ENCODE measurements at regions not wholly inside any gene's neighbourhood (a gene's known extent, or its start where the extent isn't known, plus 50 kb on each side); places are given as distances from the start of the nearest gene placed in this dataset.
"Not testable (repeated sequence)": the region's sequence is repeated elsewhere in the genome, so short reads cannot be mapped to it uniquely, and the experiment has no call there.

DNA sequence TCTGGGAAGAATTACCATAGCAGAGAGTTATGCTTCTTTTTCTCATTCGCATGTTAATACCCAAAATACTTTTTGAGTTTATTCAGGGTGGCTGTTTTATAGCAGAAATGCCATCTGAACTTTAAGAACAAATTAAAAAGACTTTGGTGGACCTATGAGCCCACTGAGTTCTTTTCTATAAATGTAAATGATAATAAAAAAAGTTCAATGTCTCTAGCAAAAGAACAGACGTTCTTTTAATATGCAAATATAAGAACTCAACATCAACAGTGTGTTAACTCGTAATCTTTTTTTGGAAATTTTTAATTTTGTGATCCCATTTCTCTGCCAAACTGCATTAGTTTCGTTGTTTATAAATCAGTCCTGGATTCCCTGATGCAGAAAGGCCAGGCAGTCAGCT is 1283.0 kb upstream of the NUDT12 start:
- Histone ChIP-seq H3K27me3 (ENCODE audit: low read depth) (no peaks in the 10 kb centered on the region), H3K36me3 (no peaks in the 10 kb centered on the region), H3K9me3 (replicated peaks) (peaks cover 16% of the 10 kb centered on the region), H3K4me1 (no peaks in the 10 kb centered on the region), H3K4me3 (no peak overlapping the region), H3K27ac (replicated peaks) (no peak overlapping the region)
- DNase-seq, result no peak
- intact Hi-C loops (cut with micrococcal nuclease), result no loop called here
- TF ChIP-seq, protein P1, sequence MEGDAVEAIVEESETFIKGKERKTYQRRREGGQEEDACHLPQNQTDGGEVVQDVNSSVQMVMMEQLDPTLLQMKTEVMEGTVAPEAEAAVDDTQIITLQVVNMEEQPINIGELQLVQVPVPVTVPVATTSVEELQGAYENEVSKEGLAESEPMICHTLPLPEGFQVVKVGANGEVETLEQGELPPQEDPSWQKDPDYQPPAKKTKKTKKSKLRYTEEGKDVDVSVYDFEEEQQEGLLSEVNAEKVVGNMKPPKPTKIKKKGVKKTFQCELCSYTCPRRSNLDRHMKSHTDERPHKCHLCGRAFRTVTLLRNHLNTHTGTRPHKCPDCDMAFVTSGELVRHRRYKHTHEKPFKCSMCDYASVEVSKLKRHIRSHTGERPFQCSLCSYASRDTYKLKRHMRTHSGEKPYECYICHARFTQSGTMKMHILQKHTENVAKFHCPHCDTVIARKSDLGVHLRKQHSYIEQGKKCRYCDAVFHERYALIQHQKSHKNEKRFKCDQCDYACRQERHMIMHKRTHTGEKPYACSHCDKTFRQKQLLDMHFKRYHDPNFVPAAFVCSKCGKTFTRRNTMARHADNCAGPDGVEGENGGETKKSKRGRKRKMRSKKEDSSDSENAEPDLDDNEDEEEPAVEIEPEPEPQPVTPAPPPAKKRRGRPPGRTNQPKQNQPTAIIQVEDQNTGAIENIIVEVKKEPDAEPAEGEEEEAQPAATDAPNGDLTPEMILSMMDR (IDR thresholded peaks at IDR 0.05; ENCODE audit: borderline replicate concordance), result no peak

DNA sequence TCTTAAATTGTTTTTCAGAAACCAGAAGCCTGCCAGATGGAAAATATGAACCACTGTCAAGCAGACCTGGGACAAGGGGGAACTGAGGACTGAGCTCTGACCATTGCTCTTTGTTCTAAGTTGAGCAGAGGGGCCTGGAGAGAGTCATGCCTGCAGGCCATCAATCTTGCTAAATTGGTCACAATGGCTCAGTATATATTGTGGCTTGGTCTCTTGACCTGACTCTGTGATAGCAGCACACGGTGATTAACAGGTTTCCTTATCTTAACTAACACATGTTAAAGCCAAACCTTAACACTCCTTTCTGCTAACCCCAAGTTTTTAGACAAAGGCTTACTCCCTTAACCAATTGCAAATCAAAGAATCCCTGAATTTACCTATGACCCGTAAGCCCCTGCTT is 1281.2 kb upstream of the NUDT12 start:
- H3K9me3 ChIP-seq (replicated peaks), result no peaks in the 10 kb centered on the region
- no peaks in the 10 kb centered on the region for H3K36me3 ChIP-seq
- DNase-seq, result no peak
- H3K27ac ChIP-seq (replicated peaks), result no peak overlapping the region
- TF ChIP-seq, protein P1 (IDR thresholded peaks at IDR 0.05; ENCODE audit: borderline replicate concordance), result no peak
- intact Hi-C loops (cut with micrococcal nuclease), result no loop called here
- no peaks in the 10 kb centered on the region for H3K27me3 ChIP-seq (ENCODE audit: low read depth)
- H3K4me3 ChIP-seq, result no peak overlapping the region
- no peaks in the 10 kb centered on the region for H3K4me1 ChIP-seq

DNA sequence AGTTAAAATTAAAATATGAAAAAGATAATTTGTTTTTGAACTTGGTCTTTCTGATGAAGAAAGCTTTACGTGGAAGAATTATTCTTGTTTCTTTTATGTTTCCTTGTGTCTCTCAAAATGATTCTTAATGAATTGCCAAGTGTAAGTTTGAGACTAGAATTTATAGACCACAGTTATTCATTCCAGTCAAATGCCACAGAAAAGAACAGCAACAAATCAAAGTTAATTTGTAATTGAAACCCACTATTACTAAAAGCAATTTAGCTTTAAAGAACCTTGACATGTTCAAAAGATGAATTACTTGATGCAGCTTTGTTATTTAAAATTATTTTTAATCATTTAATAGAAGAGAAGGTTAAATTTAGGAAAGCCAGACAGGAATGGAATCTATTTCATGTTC is 1277.7 kb upstream of the NUDT12 start:
- no peak overlapping the region for H3K27ac ChIP-seq (replicated peaks)
- intact Hi-C loops (cut with micrococcal nuclease), result no loop called here
- no peaks in the 10 kb centered on the region for H3K36me3 ChIP-seq
- no peaks in the 10 kb centered on the region for H3K4me1 ChIP-seq
- no peaks in the 10 kb centered on the region for H3K9me3 ChIP-seq (replicated peaks)
- no peak for DNase-seq
- no peak overlapping the region for H3K4me3 ChIP-seq
- no peaks in the 10 kb centered on the region for H3K27me3 ChIP-seq (ENCODE audit: low read depth)
- TF ChIP-seq, protein P1 (IDR thresholded peaks at IDR 0.05; ENCODE audit: borderline replicate concordance), result no peak

DNA sequence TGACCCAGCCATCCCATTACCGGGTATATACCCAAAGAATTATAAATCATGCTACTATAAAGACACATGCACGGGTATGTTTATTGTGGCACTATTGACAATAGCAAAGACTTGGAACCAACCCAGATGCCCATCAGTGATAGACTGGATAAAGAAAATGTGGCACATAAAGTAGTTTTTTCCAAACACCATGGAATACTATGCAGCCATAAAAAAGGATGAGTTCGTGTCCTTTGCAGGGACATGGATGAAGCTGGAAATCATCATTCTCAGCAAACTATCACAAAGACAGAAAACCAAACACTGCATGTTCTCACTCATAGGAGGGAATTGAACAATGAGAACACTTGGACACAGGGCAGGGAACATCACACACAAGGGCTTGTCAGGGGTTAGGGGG is 1268.9 kb upstream of the NUDT12 start:
- H3K9me3 ChIP-seq (replicated peaks); H3K27me3 ChIP-seq (ENCODE audit: low read depth); intact Hi-C loops (cut with micrococcal nuclease); H3K36me3 ChIP-seq; DNase-seq; H3K4me1 ChIP-seq; H3K4me3 ChIP-seq; H3K27ac ChIP-seq (replicated peaks): not testable (repeated sequence)

DNA sequence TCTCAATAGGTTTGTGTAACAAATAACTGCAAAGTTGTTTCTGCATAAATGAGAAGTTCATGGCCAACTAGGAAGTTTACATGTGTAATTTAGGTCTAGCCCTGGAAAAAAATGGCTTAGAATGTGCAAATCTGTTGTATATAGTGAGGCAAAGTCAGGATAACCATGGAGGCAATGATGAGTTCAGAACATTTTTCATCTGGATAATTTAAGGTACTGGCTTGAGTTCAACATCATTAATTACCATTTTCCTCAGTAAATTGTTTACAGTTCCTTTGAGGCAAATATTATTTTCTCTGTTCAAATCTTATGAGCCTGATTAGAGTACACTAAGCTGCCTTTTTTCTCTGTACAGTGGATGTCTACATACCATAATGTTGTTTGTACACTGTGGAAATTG is 1259.0 kb upstream of the NUDT12 start:
- no peaks in the 10 kb centered on the region for H3K27me3 ChIP-seq (ENCODE audit: low read depth)
- no peak overlapping the region for H3K27ac ChIP-seq (replicated peaks)
- no peaks in the 10 kb centered on the region for H3K4me1 ChIP-seq
- TF ChIP-seq, protein P1 (IDR thresholded peaks at IDR 0.05; ENCODE audit: borderline replicate concordance), result no peak
- H3K4me3 ChIP-seq, result no peak overlapping the region
- DNase-seq, result no peak
- intact Hi-C loops (cut with micrococcal nuclease), result no loop called here
- peaks cover 3% of the 10 kb centered on the region for H3K9me3 ChIP-seq (replicated peaks)
- H3K36me3 ChIP-seq, result no peaks in the 10 kb centered on the region

DNA sequence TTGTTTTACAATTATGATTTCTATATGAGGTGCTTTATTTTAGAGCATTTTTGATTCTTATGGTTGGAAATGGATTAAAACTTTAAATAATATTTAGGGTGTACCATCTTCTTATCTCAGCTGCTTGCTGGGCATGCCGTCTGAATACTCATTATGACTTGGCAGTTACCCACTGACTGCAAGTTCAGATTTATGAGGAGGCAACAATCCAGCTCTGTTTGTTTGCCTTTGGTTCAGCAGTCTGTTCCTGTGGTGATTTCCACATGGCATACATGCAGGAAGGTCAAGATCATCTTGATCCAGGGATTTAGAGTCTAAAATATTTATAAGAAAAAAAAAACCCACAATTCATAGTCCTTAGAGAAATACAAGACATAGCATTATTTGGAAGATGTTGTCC is 1254.5 kb upstream of the NUDT12 start:
- intact Hi-C loops (cut with micrococcal nuclease), result no loop called here
- no peaks in the 10 kb centered on the region for H3K4me1 ChIP-seq
- H3K9me3 ChIP-seq (replicated peaks), result peaks cover 3% of the 10 kb centered on the region
- H3K4me3 ChIP-seq, result no peak overlapping the region
- DNase-seq, result no peak
- TF ChIP-seq, protein P1 (IDR thresholded peaks at IDR 0.05; ENCODE audit: borderline replicate concordance), result no peak
- H3K27me3 ChIP-seq (ENCODE audit: low read depth), result no peaks in the 10 kb centered on the region
- H3K27ac ChIP-seq (replicated peaks), result no peak overlapping the region
- H3K36me3 ChIP-seq, result no peaks in the 10 kb centered on the region

All from left ventricle myocardium inferior (tissue), 1 donor.